ENCODE measurements at regions not wholly inside any gene's neighbourhood (a gene's known extent, or its start where the extent isn't known, plus 50 kb on each side); places are given as distances from the start of the nearest gene placed in this dataset.

- TF ChIP-seq, protein P1, sequence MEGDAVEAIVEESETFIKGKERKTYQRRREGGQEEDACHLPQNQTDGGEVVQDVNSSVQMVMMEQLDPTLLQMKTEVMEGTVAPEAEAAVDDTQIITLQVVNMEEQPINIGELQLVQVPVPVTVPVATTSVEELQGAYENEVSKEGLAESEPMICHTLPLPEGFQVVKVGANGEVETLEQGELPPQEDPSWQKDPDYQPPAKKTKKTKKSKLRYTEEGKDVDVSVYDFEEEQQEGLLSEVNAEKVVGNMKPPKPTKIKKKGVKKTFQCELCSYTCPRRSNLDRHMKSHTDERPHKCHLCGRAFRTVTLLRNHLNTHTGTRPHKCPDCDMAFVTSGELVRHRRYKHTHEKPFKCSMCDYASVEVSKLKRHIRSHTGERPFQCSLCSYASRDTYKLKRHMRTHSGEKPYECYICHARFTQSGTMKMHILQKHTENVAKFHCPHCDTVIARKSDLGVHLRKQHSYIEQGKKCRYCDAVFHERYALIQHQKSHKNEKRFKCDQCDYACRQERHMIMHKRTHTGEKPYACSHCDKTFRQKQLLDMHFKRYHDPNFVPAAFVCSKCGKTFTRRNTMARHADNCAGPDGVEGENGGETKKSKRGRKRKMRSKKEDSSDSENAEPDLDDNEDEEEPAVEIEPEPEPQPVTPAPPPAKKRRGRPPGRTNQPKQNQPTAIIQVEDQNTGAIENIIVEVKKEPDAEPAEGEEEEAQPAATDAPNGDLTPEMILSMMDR (IDR thresholded peaks at IDR 0.05): no peak
- TF ChIP-seq POLR2A (IDR thresholded peaks at IDR 0.05) (no peak), POLR2AphosphoS5 (IDR thresholded peaks at IDR 0.05) (no peak)
These were observed 301.8 kb upstream of the TMPO start for GRCh38 chr12:98213556-98213955.

All from breast epithelium (tissue), 3 donors.